ENCODE measurements at regions not wholly inside any gene's neighbourhood (a gene's known extent, or its start where the extent isn't known, plus 50 kb on each side); places are given as distances from the start of the nearest gene placed in this dataset.

- Histone ChIP-seq H3K9me2 (replicated peaks; ENCODE audit: insufficient read depth, low read length) (no peaks in the 10 kb centered on the region), H3K36me3 (ENCODE audit: insufficient read depth, low read length) (no peaks in the 10 kb centered on the region), H3K9me3 (ENCODE audit: low read length) (no peaks in the 10 kb centered on the region), H3K4me2 (ENCODE audit: low read depth, low read length, poor library complexity, severe bottlenecking) (no peak overlapping the region), H4K20me1 (ENCODE audit: insufficient read depth, low read depth, low read length) (no peaks in the 10 kb centered on the region), H3K79me2 (ENCODE audit: low read length) (no peaks in the 10 kb centered on the region), H3K4me3 (ENCODE audit: low read length) (no peak overlapping the region), H3K27ac (ENCODE audit: low read length) (no peak overlapping the region), H3K27me3 (ENCODE audit: low read length) (no peaks in the 10 kb centered on the region), H3K9ac (ENCODE audit: low read length) (no peak overlapping the region), H3K4me1 (ENCODE audit: low read length) (no peaks in the 10 kb centered on the region), H2AFZ (ENCODE audit: low read length) (no peak overlapping the region)
- DNase-seq: no peak
These were observed 168.5 kb upstream of the ATXN1 start for GRCh38 chr6:16929809-16930208.

- Histone ChIP-seq H3K9ac (ENCODE audit: low read length) (no peak overlapping the region), H3K9me3 (ENCODE audit: low read length) (no peaks in the 10 kb centered on the region), H3K27ac (ENCODE audit: low read length) (no peak overlapping the region), H2AFZ (ENCODE audit: low read length) (no peak overlapping the region), H3K79me2 (ENCODE audit: low read length) (no peaks in the 10 kb centered on the region), H3K27me3 (ENCODE audit: low read length) (no peaks in the 10 kb centered on the region), H3K9me2 (replicated peaks; ENCODE audit: insufficient read depth, low read length) (no peaks in the 10 kb centered on the region), H4K20me1 (ENCODE audit: insufficient read depth, low read depth, low read length) (no peaks in the 10 kb centered on the region), H3K4me3 (ENCODE audit: low read length) (no peak overlapping the region), H3K36me3 (ENCODE audit: insufficient read depth, low read length) (no peaks in the 10 kb centered on the region), H3K4me1 (ENCODE audit: low read length) (no peaks in the 10 kb centered on the region), H3K4me2 (ENCODE audit: low read depth, low read length, poor library complexity, severe bottlenecking) (no peak overlapping the region)
- DNase-seq: no peak
These were observed 167.1 kb upstream of the ATXN1 start for GRCh38 chr6:16928387-16928786.

GRCh38 chr6:16927205-16927604 lies 165.9 kb upstream of the ATXN1 start:
- H3K36me3 ChIP-seq (ENCODE audit: insufficient read depth, low read length): no peaks in the 10 kb centered on the region
- no peaks in the 10 kb centered on the region for H3K79me2 ChIP-seq (ENCODE audit: low read length)
- H2AFZ ChIP-seq (ENCODE audit: low read length): no peak overlapping the region
- no peak overlapping the region for H3K27ac ChIP-seq (ENCODE audit: low read length)
- H3K4me1 ChIP-seq (ENCODE audit: low read length): no peaks in the 10 kb centered on the region
- DNase-seq: no peak
- no peaks in the 10 kb centered on the region for H3K27me3 ChIP-seq (ENCODE audit: low read length)
- no peaks in the 10 kb centered on the region for H4K20me1 ChIP-seq (ENCODE audit: insufficient read depth, low read depth, low read length)
- H3K9me2 ChIP-seq (replicated peaks; ENCODE audit: insufficient read depth, low read length): no peaks in the 10 kb centered on the region
- H3K9ac ChIP-seq (ENCODE audit: low read length): no peak overlapping the region
- no peak overlapping the region for H3K4me3 ChIP-seq (ENCODE audit: low read length)
- H3K4me2 ChIP-seq (ENCODE audit: low read depth, low read length, poor library complexity, severe bottlenecking): no peak overlapping the region
- H3K9me3 ChIP-seq (ENCODE audit: low read length): no peaks in the 10 kb centered on the region

- Histone ChIP-seq H3K4me1 (ENCODE audit: low read length) (no peaks in the 10 kb centered on the region), H3K27me3 (ENCODE audit: low read length) (no peaks in the 10 kb centered on the region), H3K36me3 (ENCODE audit: insufficient read depth, low read length) (no peaks in the 10 kb centered on the region), H3K79me2 (ENCODE audit: low read length) (no peaks in the 10 kb centered on the region), H3K4me2 (ENCODE audit: low read depth, low read length, poor library complexity, severe bottlenecking) (no peak overlapping the region), H2AFZ (ENCODE audit: low read length) (no peak overlapping the region), H3K9me3 (ENCODE audit: low read length) (no peaks in the 10 kb centered on the region), H3K9me2 (replicated peaks; ENCODE audit: insufficient read depth, low read length) (no peaks in the 10 kb centered on the region), H4K20me1 (ENCODE audit: insufficient read depth, low read depth, low read length) (no peaks in the 10 kb centered on the region), H3K9ac (ENCODE audit: low read length) (no peak overlapping the region), H3K4me3 (ENCODE audit: low read length) (no peak overlapping the region), H3K27ac (ENCODE audit: low read length) (no peak overlapping the region)
- DNase-seq: no peak
These were observed 164.2 kb upstream of the ATXN1 start for GRCh38 chr6:16925461-16925860.

- H3K9ac ChIP-seq (ENCODE audit: low read length): no peak overlapping the region
These were observed 161.0 kb upstream of the ATXN1 start for GRCh38 chr6:16922282-16922681.

GRCh38 chr6:16921399-16922110 lies 160.3 kb upstream of the ATXN1 start:
- Histone ChIP-seq H2AFZ (ENCODE audit: low read length) (no peak overlapping the region), H3K79me2 (ENCODE audit: low read length) (no peaks in the 10 kb centered on the region), H4K20me1 (ENCODE audit: insufficient read depth, low read depth, low read length) (no peaks in the 10 kb centered on the region), H3K36me3 (ENCODE audit: insufficient read depth, low read length) (no peaks in the 10 kb centered on the region), H3K9me3 (ENCODE audit: low read length) (no peaks in the 10 kb centered on the region), H3K4me1 (ENCODE audit: low read length) (no peaks in the 10 kb centered on the region), H3K4me3 (ENCODE audit: low read length) (no peak overlapping the region), H3K9ac (ENCODE audit: low read length) (no peak overlapping the region), H3K27me3 (ENCODE audit: low read length) (no peaks in the 10 kb centered on the region), H3K9me2 (replicated peaks; ENCODE audit: insufficient read depth, low read length) (no peaks in the 10 kb centered on the region), H3K4me2 (ENCODE audit: low read depth, low read length, poor library complexity, severe bottlenecking) (no peak overlapping the region), H3K27ac (ENCODE audit: low read length) (no peak overlapping the region)
- no peak for DNase-seq

More at GRCh38 chr6:16922282-16922681, 161.0 kb upstream of the ATXN1 start:
- H3K27ac ChIP-seq (ENCODE audit: low read length): no peak overlapping the region
- H2AFZ ChIP-seq (ENCODE audit: low read length): no peak overlapping the region
- no peaks in the 10 kb centered on the region for H3K4me1 ChIP-seq (ENCODE audit: low read length)
- no peak for DNase-seq
- H4K20me1 ChIP-seq (ENCODE audit: insufficient read depth, low read depth, low read length): no peaks in the 10 kb centered on the region
- no peaks in the 10 kb centered on the region for H3K36me3 ChIP-seq (ENCODE audit: insufficient read depth, low read length)
- H3K4me2 ChIP-seq (ENCODE audit: low read depth, low read length, poor library complexity, severe bottlenecking): no peak overlapping the region
- no peak overlapping the region for H3K4me3 ChIP-seq (ENCODE audit: low read length)
- no peaks in the 10 kb centered on the region for H3K27me3 ChIP-seq (ENCODE audit: low read length)
- no peaks in the 10 kb centered on the region for H3K9me2 ChIP-seq (replicated peaks; ENCODE audit: insufficient read depth, low read length)
- no peaks in the 10 kb centered on the region for H3K9me3 ChIP-seq (ENCODE audit: low read length)
- H3K79me2 ChIP-seq (ENCODE audit: low read length): no peaks in the 10 kb centered on the region

GRCh38 chr6:16918586-16918985 lies 157.3 kb upstream of the ATXN1 start:
- Histone ChIP-seq H3K36me3 (ENCODE audit: insufficient read depth, low read length) (no peaks in the 10 kb centered on the region), H3K9ac (ENCODE audit: low read length) (no peak overlapping the region), H2AFZ (ENCODE audit: low read length) (no peak overlapping the region), H3K9me3 (ENCODE audit: low read length) (no peaks in the 10 kb centered on the region), H3K79me2 (ENCODE audit: low read length) (no peaks in the 10 kb centered on the region), H3K4me2 (ENCODE audit: low read depth, low read length, poor library complexity, severe bottlenecking) (no peak overlapping the region), H3K27ac (ENCODE audit: low read length) (no peak overlapping the region), H3K4me1 (ENCODE audit: low read length) (no peaks in the 10 kb centered on the region), H3K27me3 (ENCODE audit: low read length) (no peaks in the 10 kb centered on the region), H3K4me3 (ENCODE audit: low read length) (no peak overlapping the region), H4K20me1 (ENCODE audit: insufficient read depth, low read depth, low read length) (no peaks in the 10 kb centered on the region), H3K9me2 (replicated peaks; ENCODE audit: insufficient read depth, low read length) (no peaks in the 10 kb centered on the region)
- no peak for DNase-seq

GRCh38 chr6:16914184-16914583 lies 152.9 kb upstream of the ATXN1 start:
- Histone ChIP-seq H3K4me1 (ENCODE audit: low read length) (no peaks in the 10 kb centered on the region), H3K79me2 (ENCODE audit: low read length) (no peaks in the 10 kb centered on the region), H3K9me2 (replicated peaks; ENCODE audit: insufficient read depth, low read length) (no peaks in the 10 kb centered on the region), H4K20me1 (ENCODE audit: insufficient read depth, low read depth, low read length) (no peaks in the 10 kb centered on the region), H3K27me3 (ENCODE audit: low read length) (no peaks in the 10 kb centered on the region), H3K36me3 (ENCODE audit: insufficient read depth, low read length) (no peaks in the 10 kb centered on the region), H3K9me3 (ENCODE audit: low read length) (no peaks in the 10 kb centered on the region), H3K4me3 (ENCODE audit: low read length) (no peak overlapping the region), H2AFZ (ENCODE audit: low read length) (no peak overlapping the region), H3K27ac (ENCODE audit: low read length) (no peak overlapping the region), H3K4me2 (ENCODE audit: low read depth, low read length, poor library complexity, severe bottlenecking) (no peak overlapping the region), H3K9ac (ENCODE audit: low read length) (no peak overlapping the region)
- no peak for DNase-seq

Measured in Karpas-422 (cell line).